ENCODE measurements at regions not wholly inside any gene's neighbourhood (a gene's known extent, or its start where the extent isn't known, plus 50 kb on each side); places are given as distances from the start of the nearest gene placed in this dataset.
A peak's percentile ranks its signal among the peaks of the same experiment; 100 is the strongest.

DNA sequence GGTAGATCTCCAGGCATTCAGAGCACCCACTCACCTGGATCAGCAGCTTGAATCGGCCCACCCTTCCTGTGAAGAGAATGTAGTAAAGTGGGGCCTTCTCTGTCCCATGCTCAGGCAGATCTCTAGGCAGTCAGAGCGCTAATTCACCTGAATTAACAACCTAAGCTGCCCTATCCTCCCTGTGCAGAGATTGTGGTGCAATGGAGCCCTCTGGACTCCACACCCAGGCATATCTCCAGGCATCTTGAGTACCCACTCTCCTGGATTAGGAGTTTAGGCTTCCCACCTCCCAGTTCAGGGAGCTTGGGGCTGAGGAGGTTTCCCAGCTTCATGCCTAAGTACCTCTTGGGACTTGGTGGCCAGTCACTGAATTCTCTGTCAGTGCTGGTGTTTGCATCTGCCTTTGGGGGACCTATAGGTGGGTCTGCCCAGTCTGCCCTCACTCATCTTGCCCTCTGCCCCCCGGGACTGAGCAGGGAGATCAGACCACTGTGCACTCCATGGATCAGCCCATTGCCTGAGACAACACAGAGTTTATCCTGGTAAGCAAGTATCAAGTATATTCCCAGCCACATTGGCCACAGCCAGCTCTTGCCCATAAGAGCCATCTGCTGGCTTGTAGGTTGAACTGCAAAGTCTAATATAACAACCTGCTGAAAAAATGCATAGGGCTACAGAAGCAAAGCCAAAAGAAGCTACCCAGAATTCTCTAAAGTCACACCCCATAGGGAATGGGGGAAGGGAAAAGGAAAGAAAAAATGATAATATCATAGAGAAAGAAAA, 372.9 kb downstream of the KLHL13 start:
- TF ChIP-seq CTCF (IDR thresholded peaks at IDR 0.05) (peak; percentile 49 to 69 (median 62)), POLR2A (IDR thresholded peaks at IDR 0.05) (no peak)

Data from right lobe of liver (tissue), 4 donors.